ENCODE measurements at regions not wholly inside any gene's neighbourhood (a gene's known extent, or its start where the extent isn't known, plus 50 kb on each side); places are given as distances from the start of the nearest gene placed in this dataset.

DNA sequence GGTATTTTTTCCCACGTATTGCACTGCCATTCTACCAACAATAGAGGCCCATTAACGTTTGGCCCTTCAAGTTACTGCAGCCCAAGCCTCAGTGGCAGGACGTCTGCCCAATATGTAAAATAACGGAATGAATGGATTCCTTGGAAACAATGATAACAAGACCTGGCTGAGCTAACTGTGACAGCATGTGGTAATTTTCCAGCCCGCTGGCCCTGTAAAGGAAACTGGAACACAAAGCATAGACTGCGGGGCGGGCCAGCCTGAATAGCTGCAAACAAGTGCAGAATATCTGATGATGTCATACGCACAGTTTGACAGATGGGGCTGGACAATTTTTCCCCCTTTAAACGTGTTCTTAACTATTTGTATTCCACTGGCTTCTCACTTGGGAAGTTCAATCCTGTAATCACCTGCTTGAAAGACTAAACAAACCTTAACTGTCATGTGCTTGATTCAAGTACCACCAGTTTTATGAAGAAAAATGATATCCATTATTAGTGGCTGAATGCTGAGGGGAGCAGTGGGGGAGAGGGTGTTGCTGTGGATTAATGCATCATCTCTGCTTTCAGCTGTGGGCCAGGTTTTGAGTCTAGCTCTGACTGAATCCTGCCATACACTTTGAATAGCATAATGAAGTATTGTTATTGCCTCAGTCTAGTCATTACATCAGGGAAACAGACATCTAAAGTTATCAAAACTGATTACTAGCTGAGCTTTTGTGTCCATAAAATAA, 323.9 kb downstream of the TMEM161B start:
- no peak for DNase-seq (ENCODE audit: low read depth in 1 of 2, low spot score in 1 of 2)

DNA sequence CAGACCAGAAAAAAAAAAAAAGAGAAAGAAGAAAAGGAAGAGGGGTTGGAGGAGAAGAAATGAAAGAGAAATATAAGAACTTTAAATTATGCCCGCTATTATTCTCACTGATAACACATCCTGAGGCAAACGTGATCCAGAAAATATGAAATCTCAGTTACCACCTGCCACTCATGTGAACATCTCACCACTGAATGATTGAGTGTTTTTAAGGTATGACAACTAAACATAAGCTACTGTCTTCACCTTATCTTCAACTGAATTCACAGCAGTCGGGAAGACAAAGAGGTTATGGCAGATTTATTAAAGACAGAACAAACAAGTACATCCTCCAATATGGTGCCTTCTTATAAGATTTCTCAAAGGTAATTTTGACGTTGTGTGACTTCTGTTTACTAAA, 327.9 kb downstream of the TMEM161B start:
- no peaks in the 10 kb centered on the region for H3K27me3 ChIP-seq
- no peak for DNase-seq (ENCODE audit: low read depth in 1 of 2, low spot score in 1 of 2)
- no peak overlapping the region for H3K4me3 ChIP-seq
- no peaks in the 10 kb centered on the region for H3K4me1 ChIP-seq (ENCODE audit: low read depth)
- no peaks in the 10 kb centered on the region for H3K36me3 ChIP-seq
- TF ChIP-seq, protein P1, sequence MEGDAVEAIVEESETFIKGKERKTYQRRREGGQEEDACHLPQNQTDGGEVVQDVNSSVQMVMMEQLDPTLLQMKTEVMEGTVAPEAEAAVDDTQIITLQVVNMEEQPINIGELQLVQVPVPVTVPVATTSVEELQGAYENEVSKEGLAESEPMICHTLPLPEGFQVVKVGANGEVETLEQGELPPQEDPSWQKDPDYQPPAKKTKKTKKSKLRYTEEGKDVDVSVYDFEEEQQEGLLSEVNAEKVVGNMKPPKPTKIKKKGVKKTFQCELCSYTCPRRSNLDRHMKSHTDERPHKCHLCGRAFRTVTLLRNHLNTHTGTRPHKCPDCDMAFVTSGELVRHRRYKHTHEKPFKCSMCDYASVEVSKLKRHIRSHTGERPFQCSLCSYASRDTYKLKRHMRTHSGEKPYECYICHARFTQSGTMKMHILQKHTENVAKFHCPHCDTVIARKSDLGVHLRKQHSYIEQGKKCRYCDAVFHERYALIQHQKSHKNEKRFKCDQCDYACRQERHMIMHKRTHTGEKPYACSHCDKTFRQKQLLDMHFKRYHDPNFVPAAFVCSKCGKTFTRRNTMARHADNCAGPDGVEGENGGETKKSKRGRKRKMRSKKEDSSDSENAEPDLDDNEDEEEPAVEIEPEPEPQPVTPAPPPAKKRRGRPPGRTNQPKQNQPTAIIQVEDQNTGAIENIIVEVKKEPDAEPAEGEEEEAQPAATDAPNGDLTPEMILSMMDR (IDR thresholded peaks at IDR 0.05; ENCODE audit: low read depth, low read length): no peak
- no peaks in the 10 kb centered on the region for H3K9me3 ChIP-seq (ENCODE audit: low read depth)
- H3K27ac ChIP-seq: no peak overlapping the region

More for the DNA sequence above, 323.9 kb downstream of the TMEM161B start:
- Histone ChIP-seq H3K4me3 (no peak overlapping the region), H3K4me1 (ENCODE audit: low read depth) (no peaks in the 10 kb centered on the region), H3K9me3 (ENCODE audit: low read depth) (no peaks in the 10 kb centered on the region), H3K36me3 (no peaks in the 10 kb centered on the region), H3K27ac (no peak overlapping the region), H3K27me3 (no peaks in the 10 kb centered on the region)
- TF ChIP-seq, protein P1 (IDR thresholded peaks at IDR 0.05; ENCODE audit: low read depth, low read length): no peak

DNA sequence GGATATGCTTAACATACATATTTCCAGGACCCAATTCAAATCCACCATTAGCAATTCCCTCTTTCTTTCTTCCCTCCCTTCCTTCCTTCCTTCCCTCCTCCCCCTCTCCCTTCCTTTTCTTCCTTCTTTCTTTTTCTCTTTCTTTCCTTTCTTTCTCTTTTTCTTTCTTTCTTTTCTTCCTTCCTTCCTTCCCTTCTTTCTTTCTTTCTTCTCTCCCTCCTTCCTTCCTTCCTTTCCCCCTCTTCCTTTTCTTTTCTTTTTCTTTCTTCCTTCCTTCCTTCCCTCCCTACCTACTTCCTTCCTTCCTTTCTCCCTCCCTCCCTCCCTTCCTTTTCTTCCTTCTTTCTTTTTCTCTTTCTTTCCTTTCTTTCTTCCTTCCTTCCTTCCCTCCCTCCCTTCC, 332.0 kb downstream of the TMEM161B start:
- no peak overlapping the region for H3K27ac ChIP-seq
- H3K27me3 ChIP-seq: no peaks in the 10 kb centered on the region
- no peaks in the 10 kb centered on the region for H3K36me3 ChIP-seq
- no peaks in the 10 kb centered on the region for H3K9me3 ChIP-seq (ENCODE audit: low read depth)
- DNase-seq (ENCODE audit: low read depth in 1 of 2, low spot score in 1 of 2): no peak
- no peaks in the 10 kb centered on the region for H3K4me1 ChIP-seq (ENCODE audit: low read depth)
- TF ChIP-seq, protein P1 (IDR thresholded peaks at IDR 0.05; ENCODE audit: low read depth, low read length): no peak
- H3K4me3 ChIP-seq: no peak overlapping the region

DNA sequence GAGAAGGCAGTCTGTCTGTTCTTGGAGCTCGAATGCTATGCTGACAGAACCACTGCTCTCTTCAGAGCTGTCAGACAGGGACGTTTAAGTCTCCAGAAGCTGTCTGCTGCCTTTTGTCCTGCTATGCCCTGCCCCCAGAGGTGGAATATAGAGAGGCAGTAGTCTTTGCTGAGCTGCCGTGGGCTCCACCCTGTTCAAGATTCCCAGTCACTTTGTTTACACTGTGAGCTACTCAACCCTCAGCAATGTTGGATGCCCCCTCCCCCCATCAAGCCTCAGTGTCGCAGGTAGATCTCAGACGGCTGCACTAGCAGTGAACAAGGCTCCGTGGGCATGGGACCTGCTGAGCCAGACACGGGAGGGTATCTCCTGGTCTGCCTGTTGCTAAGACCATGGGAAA, 344.2 kb downstream of the TMEM161B start:
- H3K36me3 ChIP-seq: no peaks in the 10 kb centered on the region
- H3K4me1 ChIP-seq (ENCODE audit: low read depth): no peaks in the 10 kb centered on the region
- no peak overlapping the region for H3K27ac ChIP-seq
- H3K27me3 ChIP-seq: no peaks in the 10 kb centered on the region
- no peaks in the 10 kb centered on the region for H3K9me3 ChIP-seq (ENCODE audit: low read depth)
- no peak overlapping the region for H3K4me3 ChIP-seq
- no peak for DNase-seq (ENCODE audit: low read depth in 1 of 2, low spot score in 1 of 2)
- TF ChIP-seq, protein P1 (IDR thresholded peaks at IDR 0.05; ENCODE audit: low read depth, low read length): no peak

DNA sequence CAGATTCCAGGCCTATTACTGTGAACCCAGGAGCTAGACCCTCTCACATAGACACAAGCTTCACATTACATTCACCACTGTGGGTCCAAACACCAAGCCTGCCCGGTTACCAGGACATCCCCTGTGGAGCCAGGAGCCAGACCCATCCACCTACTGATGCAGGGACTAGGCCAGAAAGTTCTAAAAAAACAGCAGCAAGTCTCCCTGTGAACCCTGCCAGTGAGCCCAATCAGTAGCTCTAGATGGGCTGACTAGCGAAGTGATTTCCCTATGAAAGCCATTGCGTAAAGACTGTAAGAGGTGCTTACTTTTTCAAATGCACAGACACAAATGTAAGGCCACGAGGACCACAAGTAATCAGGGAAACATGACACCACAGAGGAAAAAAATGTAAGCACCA, 352.3 kb downstream of the TMEM161B start:
- DNase-seq (ENCODE audit: low read depth in 1 of 2, low spot score in 1 of 2): no peak
- no peaks in the 10 kb centered on the region for H3K9me3 ChIP-seq (ENCODE audit: low read depth)
- no peak overlapping the region for H3K4me3 ChIP-seq
- no peaks in the 10 kb centered on the region for H3K27me3 ChIP-seq
- H3K27ac ChIP-seq: no peak overlapping the region
- H3K36me3 ChIP-seq: no peaks in the 10 kb centered on the region
- no peaks in the 10 kb centered on the region for H3K4me1 ChIP-seq (ENCODE audit: low read depth)
- TF ChIP-seq, protein P1 (IDR thresholded peaks at IDR 0.05; ENCODE audit: low read depth, low read length): no peak
